Brain pericyte (primary cell): ENCODE measurements at regions not wholly inside any gene's neighbourhood (a gene's known extent, or its start where the extent isn't known, plus 50 kb on each side); places are given as distances from the start of the nearest gene placed in this dataset.
"Not testable (repeated sequence)": the region's sequence is repeated elsewhere in the genome, so short reads cannot be mapped to it uniquely, and the experiment has no call there.

Experiments
- DNase-seq: peaks from one replicate; pipeline ENCODE4 v3.0.0-alpha.2; 2012; ENCODE audit warnings: low read depth, low spot score

GRCh38 chrX:36650622-36651021 is 357.5 kb upstream of the FAM47C start:
- DNase-seq, result no peak

- no peak for DNase-seq
Observed at GRCh38 chrX:36683507-36683906, 324.7 kb upstream of the FAM47C start.

GRCh38 chrX:36684053-36684452 is 324.1 kb upstream of the FAM47C start:
- DNase-seq, result no peak

- no peak for DNase-seq
Observed at GRCh38 chrX:36721990-36722389, 286.2 kb upstream of the FAM47C start.

- no peak for DNase-seq
Observed at GRCh38 chrX:36753602-36754001, 254.6 kb upstream of the FAM47C start.

GRCh38 chrX:36787752-36788151 is 220.4 kb upstream of the FAM47C start:
- no peak for DNase-seq

- DNase-seq, result no peak
Observed at GRCh38 chrX:36803151-36803550, 205.0 kb upstream of the FAM47C start.

- DNase-seq, result no peak
Observed at GRCh38 chrX:36804066-36804465, 204.1 kb upstream of the FAM47C start.

GRCh38 chrX:36844857-36845256 is 163.3 kb upstream of the FAM47C start:
- no peak for DNase-seq

- no peak for DNase-seq
Observed at GRCh38 chrX:36847496-36847895, 160.7 kb upstream of the FAM47C start.

GRCh38 chrX:36849407-36849806 is 158.8 kb upstream of the FAM47C start:
- DNase-seq, result no peak

GRCh38 chrX:36856849-36857248 is 151.3 kb upstream of the FAM47C start:
- no peak for DNase-seq

GRCh38 chrX:36859231-36859630 is 148.9 kb upstream of the FAM47C start:
- no peak for DNase-seq

GRCh38 chrX:36861601-36862000 is 146.6 kb upstream of the FAM47C start:
- no peak for DNase-seq

- peak; percentile 0 for DNase-seq
Observed at GRCh38 chrX:36867143-36867542, 141.0 kb upstream of the FAM47C start.

- DNase-seq, result no peak
Observed at GRCh38 chrX:36868592-36868991, 139.6 kb upstream of the FAM47C start.

GRCh38 chrX:36869457-36869856 is 138.7 kb upstream of the FAM47C start:
- no peak for DNase-seq

- no peak for DNase-seq
Observed at GRCh38 chrX:36897690-36898089, 110.5 kb upstream of the FAM47C start.

- no peak for DNase-seq
Observed at GRCh38 chrX:36898301-36898700, 109.9 kb upstream of the FAM47C start.

- not testable (repeated sequence) for DNase-seq
Observed at GRCh38 chrX:36904561-36904960, 103.6 kb upstream of the FAM47C start.

- no peak for DNase-seq
Observed at GRCh38 chrX:36908801-36909675, 99.1 kb upstream of the FAM47C start.

- DNase-seq, result no peak
Observed at GRCh38 chrX:36909676-36910030, 98.5 kb upstream of the FAM47C start.

- no peak for DNase-seq
Observed at GRCh38 chrX:36913551-36913950, 94.6 kb upstream of the FAM47C start.

GRCh38 chrX:36916941-36917340 is 91.2 kb upstream of the FAM47C start:
- DNase-seq, result no peak
